Gastroesophageal sphincter (tissue), 4 donors: ENCODE measurements at regions not wholly inside any gene's neighbourhood (a gene's known extent, or its start where the extent isn't known, plus 50 kb on each side); places are given as distances from the start of the nearest gene placed in this dataset.

Source experiments
- ATAC-seq: fragments of 150-250 bp; one replicate; pipeline ENCODE4 v1.9.1; 2016; ENCODE audit warnings: mild to moderate bottlenecking, moderate library complexity
- H3K27ac ChIP-seq, 4 donors: fragments of 200-600 bp; sonication (generic) in 3 of 4; 1 replicate in 3 of 4; 2 replicates in 1 of 4; pipeline ENCODE4 v1.5.1; 2016 to 2019
- H3K27me3 ChIP-seq: fragments of 200-600 bp; sonication (generic); one replicate; pipeline ENCODE4 v1.5.1; 2019
- H3K36me3 ChIP-seq, 2 donors: fragments of 200-600 bp; sonication (generic); one replicate each; pipeline ENCODE4 v1.5.1; 2019; ENCODE audit warnings: control low read depth in 1 of 2
- H3K4me1 ChIP-seq, 3 donors: fragments of 200-600 bp; sonication (generic); 1 replicate in 2 of 3; 2 replicates in 1 of 3; pipeline ENCODE4 v1.5.1; 2016 to 2019; ENCODE audit warnings: control low read depth in 2 of 3
- H3K4me3 ChIP-seq, 2 donors: fragments of 200-600 bp; sonication (generic); one replicate each; pipeline ENCODE4 v1.5.1; 2019; ENCODE audit warnings: mild to moderate bottlenecking in 1 of 2, moderate library complexity in 1 of 2
- H3K9me3 ChIP-seq, 3 donors: fragments of 200-600 bp; sonication (generic); one replicate each; pipeline ENCODE4 v1.5.1; 2017 to 2019; ENCODE audit warnings: control low read depth in 2 of 3
- CTCF ChIP-seq, 4 experiments: fragments of 200-600 bp in 2 of 4; fragments of 450-650 bp in 2 of 4; sonication (generic) in 1 of 4; IDR thresholded peaks; one replicate each; pipeline ENCODE4 v1.5.1; 2017 to 2019; ENCODE audit warnings: antibody characterized with exemption in 4 of 4, mild to moderate bottlenecking in 2 of 4, moderate library complexity in 2 of 4
- EP300 ChIP-seq: sonication (generic); formaldehyde crosslinking; IDR thresholded peaks from one replicate; pipeline ENCODE4 v1.6.1; 2017; ENCODE audit warnings: antibody characterized with exemption, mild to moderate bottlenecking
- POLR2A ChIP-seq, 2 donors: fragments of 450-650 bp; IDR thresholded peaks; one replicate each; pipeline ENCODE4 v1.6.1; 2017; ENCODE audit warnings: antibody characterized with exemption in 2 of 2, mild to moderate bottlenecking in 2 of 2, moderate library complexity in 1 of 2
- POLR2AphosphoS5 ChIP-seq: sonication (generic); formaldehyde crosslinking; IDR thresholded peaks from one replicate; pipeline ENCODE4 v1.6.1; 2017; ENCODE audit warnings: antibody characterized with exemption
- WGBS, 2 donors: methylation state at CpG; one replicate each; pipeline ENCODE4 v1.1.5; 2018; ENCODE audit warnings: low coverage in 1 of 2; 5-methylcytosine and 5-hydroxymethylcytosine counted together

DNA sequence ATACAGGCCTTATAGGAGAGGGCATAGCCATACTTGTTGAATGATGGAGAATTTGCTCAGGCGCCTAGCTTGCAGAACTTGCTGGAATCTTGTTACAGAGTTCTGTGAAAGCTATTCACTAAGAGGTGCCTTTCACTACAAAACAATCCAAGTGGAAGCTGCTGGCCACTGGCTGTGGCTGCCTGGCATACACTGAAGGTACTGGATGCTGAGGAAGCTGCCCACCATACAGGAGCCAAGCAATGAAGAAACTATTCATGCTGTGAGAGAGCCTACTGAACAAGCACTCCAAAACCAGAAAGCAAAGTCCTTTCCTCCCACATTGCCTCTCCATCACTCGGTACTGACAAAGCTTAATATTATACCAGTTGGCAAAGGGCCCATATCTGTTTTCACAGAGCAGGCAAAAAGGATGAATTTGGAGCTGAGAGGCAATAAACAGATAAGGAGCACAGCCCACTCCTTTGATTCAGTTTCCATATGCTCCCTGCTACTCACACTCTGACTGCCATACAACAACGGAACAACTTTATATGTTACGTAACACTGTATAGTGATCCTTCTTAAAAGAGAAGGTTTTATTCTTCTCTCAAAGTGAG lies 192.6 kb upstream of the ALCAM start:
- no peaks in the 10 kb centered on the region for H3K27me3 ChIP-seq
- H3K4me1 ChIP-seq = no peaks in the 10 kb centered on the region
- H3K4me3 ChIP-seq = no peak overlapping the region
- H3K27ac ChIP-seq = no peak overlapping the region
- H3K36me3 ChIP-seq = no peaks in the 10 kb centered on the region
- no peak for ATAC-seq
- no peak for TF ChIP-seq EP300
- TF ChIP-seq POLR2AphosphoS5 = no peak
- no peak for TF ChIP-seq POLR2A (IDR thresholded peaks at IDR 0.05)
- no peak for TF ChIP-seq CTCF (IDR thresholded peaks at IDR 0.05)
- no peaks in the 10 kb centered on the region for H3K9me3 ChIP-seq
- WGBS, 2 donors = 76 to 86% methylated on average over 4 of the region's 4 CpGs

DNA sequence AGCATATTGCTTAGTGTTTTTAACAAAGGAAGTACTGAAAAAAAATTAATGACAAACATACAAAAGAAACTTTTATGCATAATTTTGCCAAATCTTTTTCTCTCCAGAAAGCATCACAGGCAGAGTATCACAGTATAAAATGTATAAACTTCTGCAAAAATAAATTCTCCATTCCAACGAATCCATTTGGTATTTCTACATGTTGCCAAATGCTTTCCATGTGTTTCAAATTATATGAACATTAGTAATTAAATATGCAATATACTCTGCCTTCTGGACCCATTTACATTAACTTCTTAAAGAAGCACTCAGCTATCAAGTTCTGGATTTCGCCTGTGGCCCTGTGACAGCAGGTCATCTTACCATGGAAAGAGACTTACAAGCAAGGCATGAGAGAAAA lies 189.1 kb upstream of the ALCAM start:
- Histone ChIP-seq H3K9me3 (no peaks in the 10 kb centered on the region), H3K4me1 (no peaks in the 10 kb centered on the region), H3K4me3 (no peak overlapping the region), H3K27me3 (no peaks in the 10 kb centered on the region), H3K27ac (no peak overlapping the region), H3K36me3 (no peaks in the 10 kb centered on the region)
- TF ChIP-seq POLR2AphosphoS5 (no peak), CTCF (IDR thresholded peaks at IDR 0.05) (no peak), EP300 (no peak), POLR2A (IDR thresholded peaks at IDR 0.05) (no peak)
- no peak for ATAC-seq
- 55 to 66% methylated on average over 2 of the region's 2 CpGs for WGBS, 2 donors

- no peak for ATAC-seq
- Histone ChIP-seq H3K9me3 (peaks cover 0 to 5% (median 0%) of the 10 kb centered on the region in 3 donors), H3K27me3 (no peaks in the 10 kb centered on the region), H3K36me3 (no peaks in the 10 kb centered on the region), H3K27ac (no peak overlapping the region), H3K4me3 (no peak overlapping the region), H3K4me1 (no peaks in the 10 kb centered on the region)
- TF ChIP-seq EP300 (no peak), POLR2AphosphoS5 (no peak), CTCF (IDR thresholded peaks at IDR 0.05) (no peak), POLR2A (IDR thresholded peaks at IDR 0.05) (no peak)
- 89 to 93% methylated on average over 1 of the region's 1 CpG for WGBS, 2 donors
Measured at GRCh38 chr3:105187344-105187743, 179.4 kb upstream of the ALCAM start.

GRCh38 chr3:105195260-105195659 lies 171.4 kb upstream of the ALCAM start:
- H3K4me1 ChIP-seq = peaks cover 0 to 11% (median 0%) of the 10 kb centered on the region in 3 donors
- no peak overlapping the region for H3K4me3 ChIP-seq
- no peak for ATAC-seq
- H3K27me3 ChIP-seq = no peaks in the 10 kb centered on the region
- no peaks in the 10 kb centered on the region for H3K36me3 ChIP-seq
- H3K27ac ChIP-seq = no peak overlapping the region
- TF ChIP-seq CTCF (IDR thresholded peaks at IDR 0.05) (no peak), POLR2A (IDR thresholded peaks at IDR 0.05) (no peak), POLR2AphosphoS5 (no peak), EP300 (no peak)
- H3K9me3 ChIP-seq = no peaks in the 10 kb centered on the region

- ATAC-seq = no peak
- no peaks in the 10 kb centered on the region for H3K27me3 ChIP-seq
- no peak overlapping the region for H3K27ac ChIP-seq
- peaks cover 0 to 4% (median 0%) of the 10 kb centered on the region in 3 donors for H3K9me3 ChIP-seq
- H3K4me3 ChIP-seq = no peak overlapping the region
- H3K4me1 ChIP-seq = peaks cover 0 to 11% (median 0%) of the 10 kb centered on the region in 3 donors
- TF ChIP-seq EP300 = no peak
- no peak for TF ChIP-seq CTCF (IDR thresholded peaks at IDR 0.05)
- no peak for TF ChIP-seq POLR2A (IDR thresholded peaks at IDR 0.05)
- TF ChIP-seq POLR2AphosphoS5 = no peak
- H3K36me3 ChIP-seq = no peaks in the 10 kb centered on the region
- WGBS, 2 donors = 46 to 51% methylated on average over 2 of the region's 2 CpGs
Measured at GRCh38 chr3:105197863-105198262, 168.8 kb upstream of the ALCAM start.
